Activated gamma-delta T cell treated with anti-CD3 and anti-CD28 coated beads, Interleukin-2, amount 50 U/mL, for 16 hours (primary cell): ENCODE measurements at regions not wholly inside any gene's neighbourhood (a gene's known extent, or its start where the extent isn't known, plus 50 kb on each side); places are given as distances from the start of the nearest gene placed in this dataset.

ENCODE experiments used
- DNase-seq: peaks from one replicate; pipeline ENCODE4 v3.0.0-alpha.2; 2020; ENCODE audit warnings: low read depth

DNA sequence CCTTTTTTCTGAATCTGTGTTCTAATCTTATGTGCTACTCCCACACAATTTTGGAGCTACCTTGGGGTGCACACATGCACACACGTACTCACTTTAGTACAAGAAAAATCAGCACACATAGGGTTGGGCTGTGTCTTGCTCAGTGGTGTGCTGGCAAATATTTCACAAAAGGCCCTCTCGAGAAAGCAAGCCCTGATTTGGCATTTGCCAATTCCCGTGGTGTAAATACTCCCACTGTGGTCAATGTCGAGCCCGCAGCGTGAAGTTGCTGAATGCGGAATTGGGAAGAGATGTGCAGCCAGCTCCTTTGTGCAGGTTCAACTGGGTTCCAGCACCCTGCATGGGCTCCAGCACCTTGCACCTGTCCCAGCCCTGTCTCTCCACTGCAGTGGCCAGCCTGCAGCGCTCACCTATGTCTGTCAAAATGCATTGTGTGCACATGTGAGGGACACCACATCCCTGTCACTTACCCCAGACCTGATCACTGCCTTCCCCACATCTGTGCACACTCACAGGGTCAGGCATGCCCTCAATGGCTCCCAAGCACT, 78.4 kb upstream of the WNT4 start:
- no peak for DNase-seq

DNA sequence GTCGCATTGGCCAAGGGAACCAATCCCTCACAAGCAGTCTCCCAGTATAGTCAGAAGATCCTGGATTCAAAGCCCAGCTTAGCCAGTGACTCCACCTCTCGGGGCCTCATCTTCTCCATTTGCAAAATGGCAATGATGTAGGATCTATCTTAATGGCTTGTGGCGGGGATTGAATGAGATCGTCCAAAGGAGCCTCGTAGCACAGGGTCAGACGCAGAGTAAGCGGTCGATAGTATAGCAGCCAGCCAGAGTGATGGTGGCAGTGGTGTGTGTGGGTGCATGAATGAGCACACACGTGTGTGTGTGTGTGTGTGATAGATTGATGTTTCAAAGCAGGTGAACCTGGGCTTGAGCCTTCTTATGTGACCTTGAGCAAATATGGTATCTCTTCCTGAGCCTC, 79.8 kb upstream of the WNT4 start:
- no peak for DNase-seq

DNA sequence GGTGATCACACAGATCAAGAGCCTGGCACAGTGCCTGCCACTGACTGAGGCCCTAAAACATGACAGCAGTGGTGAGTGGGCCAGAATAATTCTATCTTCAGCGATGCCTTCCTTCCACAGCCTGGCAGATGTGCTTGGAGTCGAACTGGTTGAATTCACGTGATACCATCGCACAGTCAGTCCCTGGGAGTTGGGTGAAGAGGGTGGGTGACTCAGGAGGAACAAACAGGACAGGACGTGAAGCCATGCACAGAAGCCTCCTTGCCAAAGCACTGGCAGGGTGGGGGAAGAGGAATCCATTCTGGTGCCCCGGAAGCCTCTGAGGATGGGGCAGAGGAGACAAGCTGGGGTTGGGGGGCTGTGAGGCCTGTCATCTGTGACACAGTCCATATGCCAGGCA, 80.3 kb upstream of the WNT4 start:
- no peak for DNase-seq

DNA sequence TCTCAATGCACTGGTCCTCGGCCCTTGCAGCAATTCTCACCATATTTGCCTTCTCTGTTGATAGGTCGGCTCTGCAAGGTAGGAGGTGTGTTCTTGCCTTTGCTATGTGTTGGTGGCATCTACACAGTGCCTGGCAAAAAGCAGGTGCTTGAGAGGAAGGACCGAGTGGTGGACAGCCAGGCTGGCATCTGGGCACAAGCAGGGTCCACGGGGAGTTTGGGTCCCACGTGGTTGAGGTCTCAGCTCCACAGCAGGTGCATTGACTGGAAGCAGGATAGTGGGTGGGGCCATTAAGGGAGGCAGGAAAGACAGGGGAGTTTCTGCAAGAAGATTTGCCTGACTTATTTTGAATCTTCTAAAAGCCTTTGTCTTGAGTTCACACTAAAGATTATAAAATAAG, 81.2 kb upstream of the WNT4 start:
- no peak for DNase-seq

DNA sequence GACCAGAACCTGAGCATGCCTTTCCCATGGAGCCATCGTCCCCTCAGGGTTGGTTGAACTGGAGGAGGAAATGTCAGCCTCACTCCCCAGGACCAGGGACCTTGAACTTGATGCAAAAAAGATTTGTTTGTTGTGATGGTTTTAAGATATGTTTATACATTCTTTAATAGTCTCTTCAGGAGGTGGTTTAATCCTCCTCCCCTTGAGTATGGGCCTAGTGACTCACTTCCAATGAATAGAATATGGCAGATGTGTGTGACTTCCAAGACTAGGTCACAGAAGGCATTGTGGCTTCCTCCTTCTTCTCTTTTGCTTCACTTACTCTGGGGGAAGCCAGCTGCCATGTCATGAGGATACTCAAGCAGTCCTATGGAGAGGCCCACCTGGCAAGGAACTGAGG, 81.7 kb upstream of the WNT4 start:
- no peak for DNase-seq

DNA sequence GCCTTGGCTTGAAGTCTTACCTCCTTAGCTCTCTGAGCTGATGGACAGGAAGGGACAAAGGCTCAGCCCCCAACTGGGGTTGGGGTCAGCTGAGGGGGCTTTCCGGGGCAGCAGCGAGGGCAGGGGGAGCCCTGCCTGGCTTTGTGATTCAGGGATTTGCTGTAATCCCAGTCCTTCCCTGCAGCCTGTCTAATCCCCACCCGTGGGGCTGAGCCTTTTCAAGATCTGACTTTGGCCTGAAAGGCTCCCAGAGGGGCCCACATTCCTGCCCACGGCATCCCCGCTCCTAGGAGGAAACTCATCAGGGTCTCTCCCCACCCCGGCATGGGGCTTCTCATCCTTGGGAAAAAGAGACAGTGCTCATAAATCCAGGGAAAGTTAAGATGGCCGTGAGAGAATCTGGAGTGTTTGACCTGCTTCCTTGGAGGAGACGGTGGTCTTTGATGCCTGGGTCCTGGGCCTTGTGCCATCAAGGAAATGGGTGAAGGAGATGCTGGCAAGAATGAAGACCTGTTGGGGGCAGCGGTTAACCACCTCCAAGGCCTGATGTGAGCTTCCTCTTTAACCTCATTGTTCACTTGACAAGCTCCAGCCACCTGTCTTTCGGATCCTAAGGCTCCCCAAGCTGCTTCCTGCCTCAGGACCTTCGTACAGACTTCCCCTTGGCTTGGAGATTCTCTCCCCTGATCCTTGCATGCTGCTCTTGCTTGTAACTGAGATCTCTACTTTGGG, 83.1 kb upstream of the WNT4 start:
- DNase-seq: no peak

DNA sequence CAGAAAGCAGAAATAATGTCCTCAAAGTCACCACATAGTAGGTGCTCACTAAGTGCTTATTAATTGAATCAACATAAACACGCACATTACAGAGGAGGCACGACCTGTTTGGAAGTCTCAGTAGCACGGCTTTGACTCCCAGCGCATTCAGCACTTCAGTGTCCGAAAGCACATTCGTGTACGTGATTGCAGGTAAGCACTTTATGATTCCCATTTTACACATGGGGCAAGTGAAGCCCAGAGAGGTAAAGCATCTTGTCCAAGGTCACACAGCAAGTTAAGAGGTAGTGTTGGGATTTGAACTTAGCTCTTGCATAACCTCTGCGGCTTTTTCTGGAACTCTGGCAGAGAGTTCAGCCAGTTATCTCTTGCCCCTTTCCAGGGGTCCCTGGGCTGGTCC, 85.2 kb upstream of the WNT4 start:
- no peak for DNase-seq

DNA sequence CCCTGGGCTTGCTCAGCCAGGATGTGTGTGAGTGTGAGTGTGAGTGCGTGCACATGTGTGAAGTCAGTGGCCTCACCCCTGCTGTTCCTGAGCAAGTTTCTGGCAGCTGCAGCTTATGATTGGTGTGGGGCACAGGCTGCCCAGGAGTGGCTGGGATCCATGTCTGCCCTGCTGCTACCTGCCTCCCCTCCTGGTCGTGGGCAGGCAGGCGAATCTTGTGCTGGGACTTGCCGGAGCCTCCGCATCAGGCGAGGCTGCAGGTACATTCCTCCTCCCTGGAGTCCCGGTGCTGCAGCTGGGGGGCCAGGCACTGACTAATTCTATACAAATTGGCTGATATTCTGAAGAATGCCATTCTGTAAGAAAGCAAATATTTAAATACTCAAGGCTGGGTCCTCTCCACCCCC, 85.6 kb upstream of the WNT4 start:
- no peak for DNase-seq

DNA sequence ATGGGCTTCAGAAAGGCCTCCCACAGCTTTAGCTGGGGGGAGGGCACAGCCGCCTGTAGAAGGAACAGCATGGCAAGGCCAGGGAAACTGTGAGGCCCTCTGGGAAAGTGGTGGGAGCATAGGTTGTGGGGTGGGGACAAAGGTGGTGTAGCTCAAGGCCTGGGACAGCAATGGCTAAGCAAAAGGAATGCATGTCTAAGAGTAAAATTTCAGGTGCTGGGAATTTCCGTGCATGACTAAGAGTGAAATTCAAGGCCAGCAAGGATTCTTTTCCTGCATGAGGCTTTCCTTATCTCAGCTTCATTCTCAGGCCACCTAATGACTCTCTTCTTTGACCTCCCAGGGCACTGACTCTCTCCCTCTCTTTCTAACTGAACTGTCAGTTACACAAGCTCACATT, 86.5 kb upstream of the WNT4 start:
- no peak for DNase-seq

DNA sequence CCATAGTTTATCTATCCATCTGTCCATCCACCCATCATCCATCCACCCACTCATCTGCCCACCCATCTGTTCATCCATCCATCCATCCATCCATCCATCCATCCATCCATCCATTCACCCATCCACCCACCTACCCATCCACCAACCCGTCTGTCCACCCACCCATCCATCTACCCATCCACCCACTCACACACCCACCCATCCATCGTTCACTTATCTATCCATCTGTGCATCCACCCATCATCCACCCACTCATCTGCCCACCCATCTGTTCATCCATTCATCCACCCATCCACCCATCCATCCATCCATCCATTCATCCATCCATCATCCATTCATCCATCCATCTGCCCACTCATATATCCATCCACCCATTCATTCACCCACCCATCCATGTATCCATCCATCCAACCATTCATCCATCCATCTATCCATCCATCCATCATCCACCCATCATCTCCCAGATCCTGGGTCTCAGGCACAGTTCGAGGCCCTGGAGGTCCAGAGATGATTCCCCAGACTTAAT, 88.2 kb upstream of the WNT4 start:
- no peak for DNase-seq

DNA sequence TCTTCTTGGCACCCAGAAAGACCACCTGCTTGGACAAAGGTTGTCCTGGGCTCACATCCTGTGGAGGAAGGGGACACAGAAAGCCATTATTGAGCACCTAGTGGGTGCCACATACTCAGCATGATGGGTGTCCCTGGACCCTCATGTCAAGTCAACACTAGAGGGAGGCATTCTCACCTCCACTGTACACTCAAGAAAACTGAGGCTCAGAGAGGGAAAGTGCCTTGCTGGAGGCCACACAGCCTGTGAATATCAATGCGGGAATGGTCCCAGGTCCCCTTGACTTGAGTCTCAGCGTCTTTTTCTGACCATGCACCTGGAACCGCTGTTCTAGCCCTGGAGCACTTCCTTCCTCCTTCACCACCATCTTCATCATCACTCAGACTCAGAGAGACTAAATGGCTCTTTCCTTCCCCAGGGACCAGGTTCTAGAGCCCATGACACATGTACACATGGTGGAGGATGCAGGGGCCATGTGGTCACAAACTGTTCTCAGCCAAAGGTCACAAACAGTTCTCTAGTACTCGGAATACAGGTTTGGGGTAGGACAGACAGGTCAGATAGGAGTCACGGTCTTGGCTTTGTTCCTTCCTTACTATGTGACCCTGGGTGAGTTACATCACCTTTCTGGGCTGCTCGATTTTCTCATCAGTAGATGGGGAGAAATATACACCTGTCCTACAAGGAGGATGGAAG, 89.2 kb upstream of the WNT4 start:
- no peak for DNase-seq

DNA sequence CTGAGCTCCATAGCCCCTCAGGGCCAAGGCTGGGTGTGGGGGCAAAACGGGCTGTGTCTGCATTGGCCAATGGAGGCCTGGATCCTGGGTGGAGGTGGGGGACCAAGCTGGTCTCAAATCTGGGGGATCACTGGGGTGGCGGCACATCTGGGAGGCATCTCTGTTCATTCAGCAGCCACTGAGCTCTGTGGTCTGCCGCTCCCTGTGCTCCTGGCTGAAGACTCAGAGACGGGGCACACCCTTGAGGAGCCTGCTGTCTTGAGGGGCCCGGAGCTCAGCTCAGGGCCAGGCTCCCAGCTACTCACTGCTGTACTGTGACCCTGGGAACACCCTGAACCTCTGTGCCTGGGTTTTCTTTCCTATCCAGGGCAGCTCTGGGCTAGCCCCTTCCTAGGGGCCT, 90.3 kb upstream of the WNT4 start:
- no peak for DNase-seq

DNA sequence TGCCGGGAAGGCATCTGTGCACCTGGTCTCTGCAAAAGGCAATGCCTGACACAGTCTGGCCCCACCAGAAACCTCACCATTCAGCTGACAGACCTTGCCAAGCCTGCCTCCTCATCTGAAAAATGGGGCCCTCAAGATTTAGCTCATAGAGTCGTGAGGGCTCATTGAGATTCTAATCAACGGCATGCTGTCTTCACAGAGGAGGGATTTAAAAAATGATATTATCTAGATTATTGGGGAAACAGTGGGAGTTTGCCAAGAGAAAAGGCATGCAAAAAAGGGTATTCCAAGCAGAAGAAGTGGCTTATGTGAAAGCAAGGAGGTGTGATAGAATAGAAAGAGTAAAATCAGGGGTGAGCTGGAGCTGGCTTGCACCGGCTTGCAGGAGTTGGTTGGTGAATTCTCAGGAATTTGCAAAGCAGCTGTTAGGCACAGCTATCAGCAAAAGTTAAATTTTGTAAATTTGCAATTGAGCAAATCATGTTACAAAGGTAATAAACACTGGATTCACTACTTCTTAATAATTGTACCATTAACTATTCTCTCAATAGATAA, 91.7 kb upstream of the WNT4 start:
- no peak for DNase-seq

DNA sequence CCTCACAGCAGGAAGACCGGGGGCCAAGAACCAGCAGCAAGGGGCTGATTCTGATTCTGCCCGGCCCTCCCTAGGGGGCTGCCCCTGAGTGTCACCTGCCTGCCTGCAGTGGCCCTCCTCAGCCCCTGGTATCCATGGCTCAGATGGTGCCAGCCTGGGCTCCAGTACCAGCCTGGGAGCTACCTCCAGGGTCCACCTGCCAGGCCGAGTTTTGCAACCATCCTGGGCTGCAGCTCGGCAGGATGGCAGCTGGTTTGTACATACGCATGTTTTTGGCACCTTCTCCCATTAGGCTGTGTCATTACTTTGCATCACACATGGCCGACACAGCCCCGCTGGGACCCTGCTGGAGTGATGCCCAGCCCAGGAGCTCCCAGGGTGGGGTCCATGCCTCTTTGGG, 93.3 kb upstream of the WNT4 start:
- DNase-seq: no peak

DNA sequence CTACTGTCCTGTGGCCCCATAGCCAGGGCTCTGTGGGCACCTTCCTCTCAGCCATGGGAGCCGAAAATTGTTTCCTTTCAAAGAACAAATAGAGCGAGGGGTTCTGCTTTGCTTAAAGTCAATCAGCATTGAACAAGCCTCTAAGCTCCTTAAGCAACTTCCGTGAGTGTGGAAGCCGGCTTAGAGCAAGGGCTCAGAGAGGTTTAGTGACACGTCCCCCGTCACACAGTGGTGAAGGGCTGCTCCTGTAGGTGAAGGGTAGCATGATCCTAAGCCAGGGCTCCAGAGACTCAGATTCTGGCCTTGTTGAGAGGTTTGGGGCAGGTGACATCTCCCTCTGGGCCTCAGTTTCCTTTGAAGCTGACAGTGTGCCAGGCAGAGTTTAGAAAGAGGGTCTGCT, 94.0 kb upstream of the WNT4 start:
- DNase-seq: no peak

DNA sequence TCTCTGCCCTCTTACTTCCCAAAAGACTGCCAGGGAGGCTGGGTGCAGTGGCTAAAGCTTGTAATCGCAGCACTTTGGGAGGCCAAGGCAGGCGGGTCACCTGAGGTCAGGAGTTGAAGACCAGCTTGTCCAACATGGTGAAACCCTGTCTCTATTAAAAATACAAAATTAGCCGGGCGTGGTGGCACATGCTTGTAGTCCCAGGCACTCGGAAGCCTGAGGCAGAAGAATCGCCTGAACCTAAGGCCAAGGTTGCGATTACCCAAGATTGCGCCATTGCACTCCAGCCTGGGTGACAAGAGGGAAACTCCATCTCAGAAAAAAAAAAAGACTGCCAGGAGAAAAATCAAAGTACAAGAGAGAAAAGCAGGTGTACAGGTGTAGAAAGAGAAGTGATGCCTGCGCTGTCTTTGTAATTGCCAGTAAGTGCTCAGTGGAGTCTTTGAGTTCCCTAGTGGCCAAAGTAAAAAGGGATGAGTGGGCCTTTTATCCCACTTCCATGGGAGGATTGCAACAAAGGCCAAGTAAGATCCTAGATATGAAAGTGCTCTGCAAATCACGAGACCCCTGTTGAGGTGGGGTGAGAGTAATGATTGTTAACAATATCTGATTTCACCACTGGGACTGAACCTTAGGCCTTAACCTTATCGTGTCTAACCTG, 94.7 kb upstream of the WNT4 start:
- no peak for DNase-seq

DNA sequence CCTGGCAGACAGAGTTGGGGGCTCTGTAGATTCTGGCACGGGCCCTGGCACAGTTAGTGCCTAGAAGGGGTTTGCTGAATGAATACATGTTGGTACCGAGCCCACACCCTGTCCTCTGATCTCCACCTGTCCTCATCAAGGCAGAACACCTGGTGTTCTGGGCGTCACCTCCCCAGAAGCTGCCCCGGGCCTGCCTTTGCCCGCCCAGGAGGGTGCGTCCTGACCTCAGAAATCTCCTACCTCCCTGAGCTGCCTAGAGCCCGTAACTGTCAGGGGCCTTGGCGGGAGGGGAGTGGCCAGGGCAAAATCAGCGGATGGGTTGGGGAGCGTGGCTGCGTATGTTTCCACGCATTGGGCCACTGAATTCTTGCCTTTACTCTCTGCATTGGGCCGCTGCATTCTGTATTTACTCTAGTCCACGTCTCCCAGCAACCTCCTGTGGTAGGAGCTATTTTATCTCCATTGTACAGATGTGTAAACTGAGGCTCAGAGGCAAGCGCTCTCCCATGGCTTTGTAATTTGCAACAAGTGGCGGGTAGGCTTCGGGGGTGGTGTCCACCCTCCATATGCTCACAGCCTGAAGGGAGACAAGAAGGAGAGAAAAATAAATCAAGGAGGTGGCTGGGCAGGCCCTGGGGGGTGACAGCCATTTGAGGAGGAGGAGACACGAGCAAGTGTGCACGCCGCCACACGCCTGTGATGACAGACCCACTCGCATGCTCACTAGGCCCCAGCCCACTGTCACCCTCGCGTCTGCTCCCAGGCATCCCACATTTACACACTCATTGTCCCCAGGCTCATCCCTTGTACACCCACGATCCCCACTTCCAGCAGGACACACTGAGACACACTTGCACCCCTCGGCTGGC, 95.7 kb upstream of the WNT4 start:
- DNase-seq: no peak

DNA sequence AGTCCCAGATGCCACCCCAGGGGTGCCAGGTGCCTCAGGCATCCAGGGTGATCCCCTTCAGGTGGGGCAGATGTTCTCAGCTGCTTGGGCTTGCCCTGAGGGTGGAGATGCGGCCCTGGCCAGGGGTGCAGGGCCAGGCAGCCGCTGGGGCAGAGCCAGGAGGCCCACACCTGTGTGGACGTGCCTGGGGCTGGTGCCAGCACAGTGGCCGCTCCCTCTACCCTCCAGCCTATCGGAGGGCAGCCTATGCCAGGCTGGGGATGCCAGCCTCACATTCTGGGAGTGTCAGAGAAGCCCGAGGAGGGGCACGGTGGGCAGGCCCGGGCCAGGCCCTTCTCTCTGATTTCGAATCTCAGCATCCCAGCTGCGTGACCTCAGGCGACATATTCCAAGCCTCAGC, 96.5 kb upstream of the WNT4 start:
- DNase-seq: no peak

DNA sequence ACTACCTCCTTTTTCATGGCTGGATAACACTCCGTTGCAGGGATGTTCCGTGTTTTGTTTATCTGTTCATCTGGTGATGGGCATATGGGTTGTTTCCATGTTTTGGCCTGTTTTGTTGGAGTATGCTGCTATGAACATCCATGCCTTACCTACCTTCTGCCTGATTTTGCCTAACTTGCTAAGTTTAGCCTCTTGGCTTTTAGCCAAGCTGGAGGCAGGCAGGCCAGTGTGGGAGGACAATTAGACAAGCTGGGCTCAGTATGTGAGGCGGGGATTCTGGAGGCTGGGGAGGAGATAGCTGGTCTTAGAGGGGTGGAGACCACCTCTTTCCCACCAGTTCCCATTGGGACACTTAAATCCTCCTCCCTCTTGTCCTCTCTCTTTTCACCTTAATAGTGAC, 98.4 kb upstream of the WNT4 start:
- no peak for DNase-seq

DNA sequence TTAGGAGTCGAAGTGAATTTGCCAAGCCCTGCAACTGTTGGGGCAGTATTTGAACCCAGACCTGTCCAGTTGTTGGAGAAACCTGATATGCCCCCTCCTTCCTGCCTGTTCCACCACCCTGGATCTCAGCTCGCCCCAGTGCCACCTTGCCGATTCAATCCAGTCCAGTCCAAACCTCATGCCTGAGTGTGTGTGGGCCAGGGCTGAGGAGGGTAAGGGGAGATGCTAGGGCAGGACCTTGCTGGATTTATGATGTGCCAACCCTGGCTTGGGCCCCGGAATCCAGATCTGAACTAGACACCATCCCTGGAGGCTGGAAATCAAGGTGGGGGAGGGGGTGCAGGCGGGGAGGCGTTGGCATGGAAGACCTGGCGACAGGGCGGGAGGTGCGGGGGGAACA, 98.9 kb upstream of the WNT4 start:
- DNase-seq: no peak

DNA sequence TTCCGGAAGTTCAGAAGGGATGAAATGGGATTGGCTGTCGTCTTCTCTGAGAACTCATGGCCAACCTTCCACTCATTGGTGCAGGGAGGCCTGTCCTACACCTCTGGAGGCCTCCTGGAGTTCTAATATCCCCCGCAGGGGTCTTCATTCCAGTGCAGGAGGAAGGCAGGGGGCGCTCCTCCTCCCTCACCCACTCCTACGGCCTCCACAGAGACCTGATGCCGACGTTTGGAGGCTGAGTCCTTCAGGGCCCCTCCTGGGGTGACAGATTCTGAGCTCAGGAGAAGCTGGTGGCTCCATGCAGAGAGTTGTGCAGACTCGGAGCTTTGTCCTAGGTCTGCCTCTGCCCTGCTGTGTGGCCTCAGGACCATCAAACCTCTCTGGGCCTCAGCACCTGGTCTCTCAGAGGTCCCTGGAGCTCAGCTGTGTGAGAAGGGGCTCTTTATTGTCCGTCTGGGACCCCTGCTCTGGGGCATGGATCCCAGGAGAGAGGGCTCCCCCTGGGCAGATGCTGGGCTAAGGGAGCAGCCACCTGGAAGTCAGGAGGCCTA, 102.3 kb upstream of the WNT4 start:
- DNase-seq: no peak
